Stimulated activated CD4-positive, alpha-beta T cell treated with anti-CD3 and anti-CD28 coated beads, Interleukin-1b, Interleukin-23, amount 100 ng/mL, for 1 hour (primary cell): ENCODE measurements at regions not wholly inside any gene's neighbourhood (a gene's known extent, or its start where the extent isn't known, plus 50 kb on each side); places are given as distances from the start of the nearest gene placed in this dataset.

Experiments
- DNase-seq, 2 donors: peaks; one replicate each; pipeline ENCODE4 v3.0.0-alpha.2; 2020; ENCODE audit warnings: low read depth in 2 of 2

DNA sequence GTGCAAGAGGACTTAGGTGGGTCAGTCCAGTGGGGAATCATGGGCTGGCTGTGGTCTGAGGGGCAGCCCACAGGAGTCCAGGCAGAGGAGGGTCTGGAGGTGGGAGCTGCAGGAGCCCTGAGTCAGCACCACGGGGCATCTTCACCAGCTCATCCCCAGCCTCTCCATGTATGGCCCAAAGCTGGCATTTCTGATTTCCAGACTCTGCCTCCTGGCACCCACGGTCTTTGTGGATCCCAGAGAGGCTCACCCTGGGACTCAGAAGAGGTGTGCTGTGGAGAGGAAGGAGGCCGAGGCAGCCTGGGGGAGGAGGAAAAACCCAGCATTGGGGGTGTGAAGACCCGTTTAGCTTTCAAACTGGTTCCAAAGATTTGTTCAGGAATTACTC lies 64.5 kb upstream of the KLF13 start:
- DNase-seq = no peak

DNA sequence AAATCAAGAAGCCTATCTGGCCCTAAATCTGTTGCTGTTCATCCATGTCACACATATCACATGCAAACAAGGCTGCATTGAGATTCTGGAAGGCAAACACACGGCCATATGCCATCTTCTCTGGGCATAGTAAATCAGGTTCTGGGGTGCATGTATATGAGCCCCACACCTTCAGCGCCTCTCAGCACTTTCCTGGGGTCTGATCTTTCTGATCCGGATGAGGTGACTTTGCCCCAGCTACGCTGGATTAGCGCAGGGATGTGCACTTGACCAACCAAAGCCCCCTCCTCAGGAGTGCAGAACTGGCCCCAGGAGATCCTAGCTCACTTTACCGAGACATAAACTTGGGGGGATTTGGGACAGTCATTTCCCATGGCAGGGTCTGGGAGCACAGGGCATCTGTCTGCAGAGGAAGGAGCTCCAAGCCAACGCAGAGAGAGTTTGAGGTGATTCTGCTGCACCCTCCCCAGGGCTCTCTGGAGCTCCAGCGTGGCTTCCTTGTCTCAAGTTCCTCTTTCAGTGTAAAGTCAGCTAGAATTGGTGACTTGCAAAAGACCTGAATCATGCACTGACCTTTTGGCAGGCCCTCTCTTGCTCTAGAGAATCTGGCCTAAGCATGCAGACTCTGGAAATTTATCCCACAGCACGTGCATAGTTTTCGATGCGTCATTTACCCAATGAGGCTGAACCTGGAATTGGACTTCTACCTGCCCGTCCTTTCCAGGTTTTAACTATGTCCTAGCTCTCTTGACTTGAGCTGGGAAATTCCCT lies 63.5 kb upstream of the KLF13 start:
- DNase-seq = no peak

DNA sequence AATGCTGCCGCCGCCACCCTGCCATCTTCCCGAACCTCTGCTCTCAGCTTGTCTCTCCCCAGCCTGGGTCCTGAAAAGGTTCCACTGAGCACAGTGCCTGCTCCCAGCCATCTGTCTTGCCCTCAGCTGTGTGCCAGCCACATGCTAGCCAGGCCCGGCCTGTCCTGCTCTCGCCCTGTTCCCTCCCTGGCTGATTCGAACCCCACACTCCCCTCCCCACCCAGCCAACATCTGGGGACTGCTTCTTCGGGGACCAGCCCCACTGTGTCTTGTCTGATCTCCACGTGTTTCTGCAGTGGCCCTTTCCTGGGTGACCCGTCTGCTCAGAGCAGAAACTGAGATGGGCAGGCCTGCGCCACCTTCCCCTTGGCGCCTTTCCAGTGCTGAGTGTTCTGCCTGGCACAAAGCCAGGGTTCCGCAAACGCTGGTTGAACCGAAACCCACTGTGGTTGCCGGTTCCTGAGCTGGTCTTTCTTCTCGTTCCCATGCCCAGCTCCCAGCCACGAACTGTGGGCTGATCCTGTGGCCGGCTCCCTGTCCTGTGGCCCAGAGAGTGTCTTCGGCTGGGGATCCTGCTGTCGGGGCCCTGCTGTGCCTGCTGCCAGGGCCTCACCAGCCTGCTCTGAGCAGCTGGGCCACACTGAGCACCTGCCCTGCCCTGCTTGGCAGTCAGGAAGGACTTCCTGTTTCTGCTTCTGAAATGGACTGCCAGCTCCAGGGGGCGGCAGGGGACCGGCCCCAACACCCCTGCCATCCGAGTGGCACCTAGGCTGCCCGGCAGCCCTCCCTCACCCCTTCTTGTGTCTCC lies 62.7 kb upstream of the KLF13 start:
- DNase-seq = peak; percentile 36 to 58

DNA sequence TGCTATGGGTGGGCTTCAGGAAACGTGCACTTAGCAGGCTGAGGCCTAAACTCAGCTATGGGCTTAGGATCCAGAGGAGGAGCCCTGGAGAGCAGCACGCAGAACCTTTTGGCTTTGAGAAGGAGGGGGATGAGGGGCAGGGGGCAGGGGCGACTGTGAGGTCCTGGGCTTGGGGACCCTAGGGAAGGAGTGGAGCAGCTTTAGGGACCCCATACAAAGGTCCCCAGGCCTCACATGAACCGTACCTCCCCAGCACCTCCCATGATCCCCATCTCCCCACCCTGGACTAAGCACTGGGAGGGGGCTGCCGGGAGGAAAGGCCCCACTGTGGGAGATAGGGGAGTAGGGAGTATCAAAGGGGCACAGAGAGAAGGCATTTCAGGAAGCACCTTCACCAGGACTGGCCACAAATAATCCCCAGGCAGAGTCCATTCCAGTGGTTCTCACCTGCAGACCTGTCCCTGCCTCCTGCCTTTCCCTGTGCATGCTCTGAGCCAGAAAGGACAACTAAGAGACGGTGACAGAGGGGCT lies 62.0 kb upstream of the KLF13 start:
- no peak for DNase-seq

DNA sequence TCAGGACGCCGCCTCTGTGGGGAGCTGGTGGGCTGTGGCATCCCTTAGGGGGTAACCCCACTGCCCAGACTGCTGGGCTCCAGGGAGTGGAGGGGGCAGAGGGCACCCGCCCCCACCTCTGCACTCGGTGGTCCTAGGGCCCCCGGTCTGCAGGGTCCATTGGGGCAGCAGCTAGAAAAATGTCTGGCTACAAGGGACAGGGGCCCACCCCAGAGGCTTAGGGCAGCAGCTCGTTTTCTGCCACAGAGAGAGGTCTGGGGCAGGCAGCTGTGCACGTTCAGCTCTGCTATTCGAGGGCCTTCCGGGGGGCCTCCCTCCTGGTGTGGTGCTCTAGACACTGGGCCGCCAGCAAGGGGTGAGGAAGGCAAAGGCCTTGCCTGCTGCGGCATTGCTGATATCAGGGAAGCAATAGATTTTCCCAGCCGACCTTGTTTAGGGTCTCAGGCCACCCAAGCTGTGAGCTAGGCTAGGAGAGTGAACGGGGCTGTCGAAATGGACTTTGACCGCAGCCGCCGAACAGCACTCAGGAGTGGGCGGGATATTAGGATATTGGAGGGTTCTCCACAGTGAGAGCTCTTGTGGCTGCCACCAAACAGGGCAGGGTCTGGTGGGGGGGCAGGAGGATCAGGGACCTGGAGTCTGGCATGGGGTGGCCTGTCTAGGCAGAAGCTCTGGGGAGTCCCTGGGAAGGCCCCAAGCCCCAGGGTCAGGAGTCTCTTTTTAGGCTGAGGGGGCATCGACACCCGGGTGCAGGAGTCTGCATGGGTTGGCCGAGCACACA lies 61.4 kb upstream of the KLF13 start:
- DNase-seq = no peak

DNA sequence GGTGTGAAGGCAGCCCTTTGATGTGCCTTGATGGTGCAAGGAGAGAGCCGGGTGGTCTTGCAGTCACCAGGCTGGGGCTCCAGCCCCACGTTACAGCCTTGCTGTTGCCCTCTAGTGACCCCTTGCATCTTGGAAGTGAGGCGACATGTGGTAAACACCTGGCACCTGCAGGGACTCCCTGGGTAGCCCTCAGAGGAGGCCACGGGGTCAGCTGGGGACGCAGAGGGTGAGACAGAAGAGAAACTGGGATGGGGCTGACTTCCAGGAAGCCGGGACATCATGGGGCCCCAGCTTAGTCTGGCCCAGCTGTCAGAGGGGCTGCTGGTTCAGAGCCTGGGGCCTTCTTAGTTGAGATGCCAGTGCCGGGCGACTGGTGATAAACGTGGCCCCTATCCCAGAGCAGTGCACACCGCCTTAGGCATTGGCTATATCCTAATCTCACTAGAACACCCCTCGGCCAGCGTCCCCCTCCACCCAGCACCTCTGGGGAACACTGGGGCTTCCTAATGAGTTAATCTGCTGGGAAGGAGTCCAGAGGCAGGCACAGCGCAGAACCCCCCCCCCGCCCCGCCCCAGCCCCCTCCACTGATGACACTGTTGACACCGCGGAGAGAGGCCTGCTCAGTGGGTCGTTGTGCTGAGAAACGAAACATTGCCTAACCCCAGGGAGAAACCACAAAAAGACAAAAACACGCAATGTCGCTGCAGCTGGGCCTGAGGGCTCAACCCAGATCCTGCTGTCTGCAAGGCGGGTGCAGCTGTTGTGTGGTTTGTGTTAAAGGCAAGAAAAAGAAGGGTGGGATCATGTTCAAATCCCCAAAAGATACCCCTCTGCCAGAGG lies 60.5 kb upstream of the KLF13 start:
- peak; percentile 18 to 40 for DNase-seq

DNA sequence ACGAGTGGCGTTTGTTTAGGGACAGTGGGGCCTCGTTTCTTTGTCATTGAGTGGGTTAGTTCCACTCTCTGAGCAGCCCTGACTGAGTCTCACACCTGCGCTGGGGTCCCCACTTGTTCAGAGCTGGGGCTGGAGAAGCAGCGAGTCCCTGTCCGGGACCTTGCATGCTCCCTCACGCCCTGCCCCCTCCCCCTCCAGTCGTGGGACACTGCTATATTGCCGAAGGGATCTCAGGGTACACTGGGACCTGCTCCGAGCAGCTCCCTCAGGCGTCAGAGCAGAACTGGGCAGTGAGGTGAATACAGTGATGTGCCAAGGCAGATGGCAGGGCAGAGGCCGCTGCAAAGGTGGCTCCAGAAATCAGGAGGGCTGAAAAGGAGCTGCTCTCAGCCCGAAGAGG lies 59.9 kb upstream of the KLF13 start:
- no peak for DNase-seq

DNA sequence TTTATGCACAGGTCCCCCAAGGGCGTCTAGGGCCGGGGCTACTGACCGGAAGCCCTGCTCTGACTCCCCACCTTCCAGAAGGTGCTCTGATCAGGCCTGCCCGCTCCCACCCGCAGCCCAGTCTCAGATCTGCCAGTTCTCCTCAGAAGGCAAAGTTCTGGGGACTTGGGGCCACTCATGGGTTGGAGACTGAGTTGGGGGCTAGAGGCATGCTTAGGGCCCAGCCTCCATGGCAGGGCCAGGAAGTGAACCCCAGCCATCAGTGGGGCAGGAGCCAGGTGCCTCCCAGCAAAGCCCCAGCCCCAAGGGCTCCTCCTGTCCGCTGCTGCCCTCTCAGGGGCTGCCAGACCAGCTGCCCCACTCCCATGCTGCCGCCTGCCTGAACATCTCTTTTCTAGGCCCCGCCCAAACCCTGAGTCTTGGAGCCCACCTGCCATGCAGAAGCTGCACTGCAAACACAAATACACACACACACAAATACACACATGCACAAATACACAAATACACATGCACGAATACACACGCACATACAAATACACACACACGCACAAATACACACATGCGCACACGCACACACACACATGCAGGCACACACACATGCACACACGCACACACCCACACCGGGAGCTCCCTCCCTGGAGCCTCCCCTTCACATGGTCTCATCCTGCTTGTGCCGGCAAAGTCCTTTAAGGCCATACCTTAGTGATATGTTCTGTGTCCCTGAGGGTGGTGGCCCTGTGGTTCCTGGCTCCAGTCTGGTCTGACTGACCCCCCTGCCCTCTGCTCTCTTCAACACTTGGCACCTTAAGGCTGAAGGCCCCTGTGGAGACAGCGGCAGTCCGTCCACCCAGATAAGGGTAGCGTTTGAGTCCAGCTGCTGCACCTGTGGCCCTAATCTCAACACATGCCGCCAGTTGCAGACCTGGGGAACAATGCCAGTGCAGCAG lies 59.2 kb upstream of the KLF13 start:
- no peak for DNase-seq

DNA sequence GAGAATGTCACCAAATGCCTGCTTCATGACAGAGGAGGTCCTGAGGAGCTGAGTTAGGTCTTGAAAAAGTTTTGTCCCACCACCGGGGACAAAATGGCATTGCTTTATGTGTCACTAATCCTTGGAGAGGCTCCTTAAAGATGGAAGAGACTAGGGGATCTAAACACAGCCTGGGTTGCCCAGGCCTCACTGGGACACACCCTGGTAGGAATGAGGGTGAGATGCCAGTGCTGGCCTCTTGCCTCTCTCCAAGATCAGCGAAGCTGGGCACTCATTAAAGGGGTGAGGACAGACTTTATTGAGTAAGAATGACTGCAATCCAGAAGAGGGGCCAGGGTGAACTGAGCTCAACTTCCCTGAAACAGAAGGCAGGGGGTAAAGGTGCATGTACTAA lies 58.5 kb upstream of the KLF13 start:
- DNase-seq = no peak

DNA sequence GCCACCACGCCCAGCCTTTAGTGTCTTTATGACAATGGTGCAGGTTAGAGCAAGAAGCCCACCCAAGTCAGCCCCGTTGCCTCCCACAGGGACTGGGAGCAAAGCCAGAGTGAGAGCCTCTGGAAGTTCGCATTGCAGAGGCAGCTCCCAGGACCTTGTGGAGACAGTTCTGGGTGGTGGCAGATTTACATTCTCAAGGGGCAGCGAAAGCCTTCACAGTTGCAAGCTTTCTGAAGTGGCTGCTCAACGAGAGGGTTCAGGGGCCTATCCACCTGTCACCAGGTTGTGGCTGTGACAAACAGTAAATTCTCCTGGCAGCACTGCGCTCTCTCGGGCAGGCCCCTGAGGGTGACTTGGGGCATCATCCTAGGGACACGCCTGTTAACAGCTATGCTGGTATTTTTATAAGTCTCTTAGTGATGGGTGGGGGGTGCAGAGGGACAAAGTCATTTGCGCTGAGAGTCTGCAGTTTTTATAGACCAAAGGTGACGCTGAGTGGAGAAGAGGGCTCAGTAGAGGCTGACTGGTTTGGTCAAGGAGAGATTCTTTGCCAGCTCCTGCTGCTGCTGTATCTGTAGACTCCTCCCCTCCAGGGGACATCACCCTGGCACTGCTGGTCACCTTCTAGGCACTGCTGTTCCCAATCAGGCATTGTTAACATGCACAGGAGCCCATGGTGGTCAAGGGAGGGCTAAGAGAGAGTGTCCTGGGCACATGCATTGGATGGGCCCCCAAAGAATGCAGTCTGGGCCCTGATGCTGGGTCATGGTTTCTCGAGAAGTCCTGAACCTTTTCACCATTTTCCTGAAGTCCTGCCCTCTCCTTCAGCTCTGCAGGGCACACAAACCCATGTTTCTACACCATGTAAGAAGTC lies 57.5 kb upstream of the KLF13 start:
- no peak for DNase-seq

DNA sequence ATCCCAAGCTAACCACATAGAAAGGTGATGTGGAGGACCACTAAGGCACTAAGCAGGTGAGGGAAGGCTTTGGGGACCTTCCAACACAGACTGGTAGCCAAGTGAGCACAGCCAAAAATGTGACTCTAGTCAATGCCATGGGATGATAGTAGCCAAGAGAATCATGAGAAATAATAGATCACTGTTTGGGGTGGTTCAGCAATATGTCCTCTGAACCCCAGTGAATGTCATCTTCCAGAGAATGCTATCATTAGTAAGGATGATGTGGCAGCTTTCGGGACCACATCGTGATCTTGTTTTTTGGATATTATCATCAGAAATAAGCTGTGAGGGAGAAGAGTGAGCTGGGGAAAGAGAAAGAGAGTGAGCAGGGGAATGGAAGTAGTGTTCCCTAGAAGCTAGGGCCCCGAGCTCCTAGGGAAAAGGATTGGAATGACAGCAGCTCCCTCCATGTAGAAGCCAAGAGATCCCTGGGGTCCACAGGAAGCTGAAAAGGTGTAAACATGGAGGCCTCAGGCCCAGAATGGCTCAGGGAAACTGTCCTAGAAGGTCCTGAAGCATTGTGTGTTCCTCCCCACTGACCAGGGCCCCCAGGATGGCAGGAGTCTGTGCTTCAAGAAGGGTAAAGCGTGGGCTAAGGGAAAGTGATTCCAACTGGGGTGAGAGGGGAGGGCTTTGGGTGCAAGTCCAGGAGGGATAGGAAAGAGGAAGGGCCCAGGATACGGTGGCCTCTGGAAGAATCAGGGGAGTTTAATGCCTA lies 56.6 kb upstream of the KLF13 start:
- DNase-seq = no peak

DNA sequence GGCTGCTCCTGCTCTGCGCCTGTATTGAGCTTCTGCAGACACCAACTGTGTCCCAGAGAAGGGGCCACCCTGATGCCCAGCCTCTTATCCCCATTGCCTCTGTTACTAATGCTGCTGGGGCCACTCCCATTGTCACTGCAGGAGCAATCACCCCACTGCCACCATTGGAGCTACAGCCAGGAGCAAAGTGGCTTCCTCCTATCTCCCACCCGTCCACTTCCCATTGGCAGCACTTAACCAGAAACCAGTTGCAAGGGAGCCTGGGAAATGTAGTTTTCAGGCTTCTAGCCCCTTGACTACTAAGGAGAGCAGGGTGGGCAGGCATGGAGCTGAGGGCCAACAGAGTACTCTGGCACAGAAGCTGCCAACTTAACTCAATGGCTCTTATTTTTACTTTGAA lies 55.9 kb upstream of the KLF13 start:
- no peak for DNase-seq

DNA sequence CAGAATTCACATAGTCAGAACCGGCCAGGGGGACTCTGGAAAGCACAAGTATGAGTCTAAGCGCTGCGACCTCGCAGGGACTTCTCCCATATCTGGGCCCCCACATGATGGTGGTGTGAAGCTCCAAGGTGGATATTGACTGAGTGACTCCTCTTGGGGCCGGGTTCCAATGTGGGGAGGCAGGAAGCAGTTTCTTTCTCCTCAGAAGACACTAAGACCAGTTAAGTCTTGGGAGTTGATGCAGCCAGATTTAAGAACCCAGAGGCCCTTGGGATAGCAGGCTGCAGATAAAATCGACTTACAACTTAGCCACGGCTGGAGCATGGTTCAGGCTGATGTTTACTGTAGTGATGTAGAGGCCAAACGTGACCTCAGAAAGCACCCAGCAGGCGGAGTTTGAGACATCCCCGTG lies 55.4 kb upstream of the KLF13 start:
- no peak for DNase-seq

DNA sequence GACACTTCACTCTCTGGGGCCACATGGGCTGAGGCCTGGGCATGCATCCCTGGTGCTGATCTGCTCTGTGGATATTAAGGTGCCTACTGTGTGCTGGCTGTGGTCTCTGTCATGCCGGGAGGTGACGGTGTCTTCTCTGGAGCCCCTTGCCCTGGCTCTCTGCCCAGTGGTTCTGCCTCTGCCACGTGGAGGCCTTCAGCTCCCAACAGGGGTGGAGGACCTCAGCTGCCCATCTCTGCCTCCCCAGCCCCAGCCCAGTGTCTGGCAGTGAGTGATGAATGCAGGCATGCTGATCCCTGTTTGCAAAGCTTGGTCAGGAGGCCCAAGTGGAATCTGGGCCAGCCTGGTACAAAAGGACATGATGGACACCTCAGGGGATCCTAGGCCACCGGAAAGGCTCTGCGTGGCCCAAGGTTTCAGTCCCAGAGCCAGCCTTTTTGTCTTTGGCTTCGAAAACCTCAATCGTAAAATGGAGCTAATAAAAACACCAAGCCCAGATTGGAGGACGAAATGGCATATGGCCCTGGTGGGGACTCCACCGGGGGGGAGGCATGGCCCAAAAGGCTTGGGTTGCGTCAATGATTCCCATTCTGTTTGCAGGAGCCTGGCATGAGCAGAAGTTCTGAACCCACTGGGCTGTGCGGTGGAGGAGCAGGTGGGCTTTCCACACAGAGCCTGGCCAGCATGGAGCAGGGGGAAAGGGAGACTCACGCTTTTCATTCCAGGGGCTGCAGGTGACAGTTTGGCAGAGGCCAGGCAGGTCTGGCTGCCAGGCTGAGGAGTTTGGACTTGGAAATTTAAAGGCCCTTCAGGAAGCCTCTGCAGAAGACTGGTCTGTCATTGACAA lies 54.7 kb upstream of the KLF13 start:
- no peak for DNase-seq

DNA sequence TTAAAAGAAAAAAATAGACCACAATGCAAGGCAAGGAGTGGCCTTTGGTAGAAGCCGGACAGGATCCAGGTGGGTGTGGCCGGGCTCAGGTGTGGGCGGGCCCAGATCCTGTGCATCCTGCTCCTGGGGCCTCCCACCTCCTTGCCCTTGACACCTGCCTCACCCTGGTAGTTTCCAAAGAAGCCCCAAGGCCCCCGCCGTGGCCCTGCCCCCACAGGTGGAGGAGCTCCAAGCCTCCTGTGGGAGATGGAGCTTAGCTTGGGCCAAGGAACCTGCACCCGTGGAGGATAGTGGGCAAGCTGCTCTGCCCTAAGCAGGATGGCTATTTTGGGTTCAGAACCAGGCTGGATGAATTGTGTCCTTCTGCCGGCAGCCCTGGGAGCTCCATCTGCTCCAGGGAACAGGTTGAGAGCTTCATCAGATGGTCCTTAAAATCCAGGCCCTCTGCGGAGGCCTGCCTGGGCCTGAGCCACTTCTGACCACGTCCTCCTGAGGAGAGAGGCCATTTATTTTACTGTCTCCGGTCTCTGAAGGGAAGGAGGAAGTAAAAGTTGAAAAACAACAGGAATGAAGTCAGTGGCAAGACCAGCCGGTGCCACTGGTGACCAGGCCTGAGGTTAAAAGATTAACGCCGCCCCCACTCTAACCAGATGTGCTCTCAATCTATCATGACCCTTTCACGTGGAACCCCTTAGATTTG lies 53.9 kb upstream of the KLF13 start:
- DNase-seq = no peak

DNA sequence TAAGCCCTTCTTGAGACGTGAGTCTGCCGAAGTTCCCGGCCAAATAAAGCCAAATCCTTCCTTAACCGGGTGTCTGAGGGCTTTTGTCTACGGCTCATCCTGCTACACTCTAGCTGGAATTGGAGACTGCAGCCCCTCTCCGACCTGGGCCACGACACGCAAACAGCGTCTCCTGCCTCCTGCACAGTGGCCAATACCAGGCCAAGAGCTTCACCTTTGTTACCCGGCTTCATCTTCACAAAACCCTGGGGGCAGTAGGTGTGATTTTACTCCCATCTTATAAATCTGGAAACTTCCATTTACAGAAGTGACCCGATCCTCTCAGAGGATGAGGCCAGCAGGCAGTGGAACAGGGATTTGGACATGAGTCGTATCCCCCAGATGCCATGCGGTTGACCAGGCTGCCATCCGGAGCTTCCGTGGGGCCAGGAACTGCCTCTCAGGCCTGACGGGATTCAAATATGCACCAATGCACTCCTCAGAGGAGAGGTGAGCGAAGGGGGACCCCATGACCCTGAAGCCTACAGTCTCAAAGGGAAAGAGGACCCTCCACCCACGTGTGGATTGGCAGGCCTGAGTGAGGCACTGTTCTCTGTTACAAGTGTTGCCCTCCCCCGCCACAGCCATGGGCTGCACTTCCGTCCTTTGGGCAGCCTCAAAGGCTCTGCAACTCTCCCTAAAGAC lies 53.2 kb upstream of the KLF13 start:
- no peak for DNase-seq
